Endothelial cell of umbilical vein (primary cell): ENCODE measurements at regions not wholly inside any gene's neighbourhood (a gene's known extent, or its start where the extent isn't known, plus 50 kb on each side); places are given as distances from the start of the nearest gene placed in this dataset.

Experiments used
- BruUV-seq: library from RNA; stranded (reverse); fragments of 400-500 nt; replicated peaks from 2 replicates; lab custom pipeline; 2021; lab: Mats Ljungman, UMichigan
- CTCF ChIA-PET: fragments of 300-600, 350-600 bp; sonication (Branson Sonifier 250); formaldehyde crosslinking; loops from one replicate; lab custom pipeline; 2021; ENCODE audit warnings: antibody characterized with exemption, inconsistent platforms; lab: Charles Lee
- POLR2A ChIA-PET: fragments of 300-600, 350-600 bp; sonication (Branson Sonifier 250); formaldehyde crosslinking; loops from one replicate; lab custom pipeline; 2021; ENCODE audit warnings: antibody characterized with exemption, inconsistent platforms; lab: Charles Lee
- DNase-seq: peaks from one replicate; pipeline ENCODE4 v3.0.0-alpha.2; 2011; ENCODE audit warnings: low read depth, low spot score
- FAIRE-seq: peaks from 2 replicates; lab custom pipeline; 2011; peaks lifted over from hg19 to GRCh38; lab: Jason Lieb, UNC
- H2AFZ ChIP-seq: 2 replicates; pipeline ENCODE4 v1.6.0; 2012; ENCODE audit warnings: low read depth, low read length, control low read depth, inconsistent platforms
- H3K27ac ChIP-seq: 2 replicates; pipeline ENCODE4 v1.5.1; 2011; ENCODE audit warnings: low read depth, mild to moderate bottlenecking, control low read depth, low read length, moderate library complexity; ENCODE audit not compliant: insufficient read depth
- H3K27me3 ChIP-seq, 2 experiments: 2 replicates each; pipeline versions ENCODE4 v1.6.0 to v1.6.1; 2011; ENCODE audit warnings: low read length in 2 of 2, mixed read lengths in 1 of 2; ENCODE audit not compliant: control insufficient read depth in 2 of 2, insufficient read depth in 2 of 2
- H3K36me3 ChIP-seq, 2 experiments: 2 replicates in 1 of 2; 3 replicates in 1 of 2; pipeline ENCODE4 v1.5.1; 2011; ENCODE audit warnings: low read length in 2 of 2, mild to moderate bottlenecking in 1 of 2, moderate library complexity in 1 of 2; ENCODE audit not compliant: control insufficient read depth in 2 of 2, insufficient read depth in 2 of 2; ENCODE audit errors: extremely low read depth in 1 of 2
- H3K4me1 ChIP-seq: 3 replicates; pipeline ENCODE4 v1.5.1; 2011; ENCODE audit warnings: mild to moderate bottlenecking, low read length; ENCODE audit not compliant: control insufficient read depth, insufficient read depth; ENCODE audit errors: extremely low read depth
- H3K4me2 ChIP-seq: 2 replicates; pipeline ENCODE4 v1.6.1; 2011; ENCODE audit warnings: low read length, control low read depth, mixed read lengths; ENCODE audit not compliant: insufficient read depth
- H3K4me3 ChIP-seq, 3 experiments: fragments of 200-600 bp in 1 of 3; sonication (generic), shearing (Covaris generic) in 1 of 3; replicated peaks in 1 of 3; 2 replicates each; pipeline ENCODE4 v1.5.1; 2011 to 2016; ENCODE audit warnings: control low read depth in 3 of 3, low read length in 3 of 3, mild to moderate bottlenecking in 2 of 3, inconsistent platforms in 1 of 3, low read depth in 1 of 3, moderate library complexity in 1 of 3; ENCODE audit not compliant: insufficient read depth in 1 of 3
- H3K79me2 ChIP-seq: 2 replicates; pipeline ENCODE4 v1.6.0; 2012; ENCODE audit warnings: low read length, inconsistent platforms; ENCODE audit not compliant: control insufficient read depth, insufficient read depth
- H3K9ac ChIP-seq: replicated peaks from 2 replicates; pipeline ENCODE3; 2011; ENCODE audit warnings: low read length, control low read depth; ENCODE audit not compliant: insufficient read depth; ENCODE audit errors: extremely low read depth
- H3K9me1 ChIP-seq: replicated peaks from 3 replicates; pipeline ENCODE4 v1.6.0; 2011; ENCODE audit warnings: mild to moderate bottlenecking, low read length; ENCODE audit not compliant: control insufficient read depth, insufficient read depth; ENCODE audit errors: extremely low read depth
- H3K9me3 ChIP-seq: replicated peaks from 2 replicates; pipeline ENCODE4 v1.5.1; 2012; ENCODE audit warnings: low read length, inconsistent platforms; ENCODE audit not compliant: control insufficient read depth, insufficient read depth
- H4K20me1 ChIP-seq: replicated peaks from 2 replicates; pipeline ENCODE3; 2011; ENCODE audit warnings: mild to moderate bottlenecking, low read length; ENCODE audit not compliant: control insufficient read depth, insufficient read depth; ENCODE audit errors: extremely low read depth
- CTCF ChIP-seq, 2 donors: IDR thresholded peaks; 1 replicate in 1 of 2; 2 replicates in 1 of 2; pipeline ENCODE4 v1.5.1; 2011; ENCODE audit warnings: low read length in 2 of 2, mild to moderate bottlenecking in 2 of 2, moderate library complexity in 2 of 2, control low read depth in 1 of 2, inconsistent platforms in 1 of 2, low read depth in 1 of 2; ENCODE audit not compliant: insufficient read depth in 1 of 2; ENCODE audit errors: extremely low read depth in 1 of 2
- EZH2 ChIP-seq: IDR thresholded peaks from 2 replicates; pipeline ENCODE4 v1.6.1; 2012; ENCODE audit warnings: borderline replicate concordance, low read depth, mild to moderate bottlenecking, moderate library complexity, low read length, inconsistent platforms; ENCODE audit not compliant: severe bottlenecking
- FOS ChIP-seq: IDR thresholded peaks from 2 replicates; pipeline ENCODE4 v1.6.1; 2011; ENCODE audit warnings: mild to moderate bottlenecking, low read length, moderate library complexity, borderline replicate concordance; ENCODE audit not compliant: insufficient read depth
- GATA2 ChIP-seq: IDR thresholded peaks from 2 replicates; pipeline ENCODE4 v1.7.0; 2011; ENCODE audit warnings: low read depth, mild to moderate bottlenecking, moderate library complexity, mixed read lengths, low read length; ENCODE audit not compliant: insufficient read length, insufficient read depth
- JUN ChIP-seq: IDR thresholded peaks from 2 replicates; pipeline ENCODE4 v1.6.1; 2011; ENCODE audit warnings: borderline replicate concordance, low read depth; ENCODE audit not compliant: insufficient read length, insufficient read depth
- MAX ChIP-seq: IDR thresholded peaks from 2 replicates; pipeline ENCODE4 v1.6.1; 2011; ENCODE audit not compliant: insufficient read depth, insufficient read length
- MYC ChIP-seq: IDR thresholded peaks from one replicate; pipeline ENCODE4 v1.6.1; 2011; ENCODE audit warnings: mild to moderate bottlenecking, low read depth, low read length
- POLR2A ChIP-seq: IDR thresholded peaks from 2 replicates; pipeline ENCODE4 v1.6.1; 2012; ENCODE audit warnings: low read depth, mild to moderate bottlenecking, control low read depth, low read length
- POLR2AphosphoS5 ChIP-seq: IDR thresholded peaks from 2 replicates; pipeline ENCODE4 v1.6.1; 2012; ENCODE audit warnings: low read depth, mild to moderate bottlenecking, control low read depth, low read length, moderate library complexity; ENCODE audit not compliant: insufficient read depth
- dilution Hi-C: fragments of 300-500 bp; cut with MboI; formaldehyde crosslinking; loops from one replicate; pipeline ENCODE4 v1.15.0; 2019; ENCODE audit warnings: low sequenced_read_pairs; ENCODE audit not compliant: extremely low pct_ligation_motif_present
- intact Hi-C: fragments of 100-400 bp; cut with micrococcal nuclease; formaldehyde crosslinking; loops from one replicate; pipeline ENCODE4 v1.10.0; 2022

GRCh38 chr15:57878573-57878972 lies 172.1 kb downstream of the POLR2M start:
- Histone ChIP-seq H3K79me2 (no peaks in the 10 kb centered on the region), H3K4me3 (no peak overlapping the region), H4K20me1 (no peaks in the 10 kb centered on the region), H2AFZ (no peak overlapping the region), H3K27ac (peak overlapping the region; percentile 12), H3K9ac (no peak overlapping the region), H3K9me1 (no peaks in the 10 kb centered on the region), H3K9me3 (no peaks in the 10 kb centered on the region), H3K27me3 (no peaks in the 10 kb centered on the region), H3K36me3 (no peaks in the 10 kb centered on the region), H3K4me2 (peak overlapping the region; percentile 23), H3K4me1 (peaks cover 25% of the 10 kb centered on the region)
- TF ChIP-seq FOS (peak; percentile 85), JUN (peak; percentile 91), EZH2 (no peak)
- ChIA-PET CTCF (interaction anchor here (1.0 to 3.3 kb wide), 7 partner anchors 9 to 193 kb away, joined by 3 to 13 read pairs (median 7); no protein-coding TSS in a partner anchor), POLR2A (interaction anchor here (0.6 kb wide), 1 partner anchor 79 kb away, joined by 8 read pairs; no protein-coding TSS in a partner anchor)
- DNase-seq (peak; percentile 85), FAIRE-seq (peak; percentile 88)
- no TSS peak for BruUV-seq
- intact Hi-C loops (no loop called here), dilution Hi-C loops (no loop called here)

- BruUV-seq = no TSS peak
- FAIRE-seq = no peak
- intact Hi-C loops = no loop called here
These were observed 174.8 kb downstream of the POLR2M start for GRCh38 chr15:57881361-57881760.

More at GRCh38 chr15:57881361-57881760, 174.8 kb downstream of the POLR2M start:
- no peak for DNase-seq
- no peaks in the 10 kb centered on the region for H3K9me3 ChIP-seq
- no peak overlapping the region for H3K4me3 ChIP-seq
- no peaks in the 10 kb centered on the region for H3K79me2 ChIP-seq
- H3K9ac ChIP-seq = no peak overlapping the region
- dilution Hi-C loops = no loop called here
- TF ChIP-seq FOS (no peak), EZH2 (no peak), MYC (no peak), CTCF (IDR thresholded peaks at IDR 0.05; ENCODE audit: extremely low read depth in 1 of 2, insufficient read depth in 1 of 2, low read depth in 1 of 2, low read length in 2 of 2) (no peak), MAX (no peak), JUN (no peak), POLR2AphosphoS5 (no peak), POLR2A (no peak), GATA2 (no peak)
- ChIA-PET CTCF (interaction anchor here (0.7 to 3.3 kb wide), 8 partner anchors 10 to 189 kb away, joined by 3 to 13 read pairs (median 4); no protein-coding TSS in a partner anchor), POLR2A (no interaction called here)
- no peaks in the 10 kb centered on the region for H4K20me1 ChIP-seq
- no peak overlapping the region for H2AFZ ChIP-seq
- H3K27ac ChIP-seq = no peak overlapping the region
- H3K4me2 ChIP-seq = no peak overlapping the region
- peaks cover 2 to 3% of the 10 kb centered on the region in 2 experiments for H3K27me3 ChIP-seq
- peaks cover 14% of the 10 kb centered on the region for H3K4me1 ChIP-seq
- H3K9me1 ChIP-seq = no peaks in the 10 kb centered on the region
- H3K36me3 ChIP-seq = no peaks in the 10 kb centered on the region
